ENCODE measurements at regions not wholly inside any gene's neighbourhood (a gene's known extent, or its start where the extent isn't known, plus 50 kb on each side); places are given as distances from the start of the nearest gene placed in this dataset.
A peak's percentile ranks its signal among the peaks of the same experiment; 100 is the strongest.
"Not testable (repeated sequence)": the region's sequence is repeated elsewhere in the genome, so short reads cannot be mapped to it uniquely, and the experiment has no call there.

DNA sequence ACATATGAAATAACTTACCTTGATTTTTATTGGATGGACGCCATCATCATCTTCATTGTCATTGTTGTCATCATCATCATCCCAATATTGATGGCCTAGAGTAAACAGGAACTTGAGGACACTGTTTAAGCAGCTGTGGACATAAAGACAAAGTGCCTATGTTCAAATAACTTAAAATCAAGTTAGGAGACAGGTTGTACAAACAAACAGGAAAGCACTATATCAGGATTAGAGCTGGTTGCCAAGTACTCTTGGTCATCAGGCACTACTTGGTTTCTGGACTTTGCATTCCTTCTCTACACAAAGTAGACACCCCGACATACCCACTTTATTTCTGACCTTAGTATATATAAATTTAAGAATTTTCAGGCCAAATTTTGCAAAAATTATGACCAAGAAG lies 608.6 kb downstream of the KLHL13 start:
- no peak for DNase-seq (ENCODE audit: low read depth, low spot score)

DNA sequence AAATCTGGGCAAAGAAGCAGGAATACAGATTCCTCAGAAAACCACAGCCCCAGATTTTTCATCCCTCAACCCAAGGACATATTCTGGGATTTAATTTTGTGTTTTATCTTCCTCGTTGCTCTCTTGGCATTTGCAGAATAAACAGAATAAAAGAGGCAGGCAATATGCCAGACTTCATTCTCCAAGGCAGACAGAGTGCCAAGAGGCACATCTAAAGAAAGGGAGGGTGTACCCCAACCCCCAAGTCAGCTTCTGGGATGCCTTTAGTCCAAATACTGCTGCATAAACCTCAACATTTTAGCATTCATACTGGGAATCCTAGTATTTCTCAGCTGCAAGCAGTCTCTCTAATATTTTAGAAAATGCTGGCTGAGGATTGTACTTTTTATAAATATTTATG lies 629.2 kb downstream of the KLHL13 start:
- DNase-seq (ENCODE audit: low read depth, low spot score) = no peak

DNA sequence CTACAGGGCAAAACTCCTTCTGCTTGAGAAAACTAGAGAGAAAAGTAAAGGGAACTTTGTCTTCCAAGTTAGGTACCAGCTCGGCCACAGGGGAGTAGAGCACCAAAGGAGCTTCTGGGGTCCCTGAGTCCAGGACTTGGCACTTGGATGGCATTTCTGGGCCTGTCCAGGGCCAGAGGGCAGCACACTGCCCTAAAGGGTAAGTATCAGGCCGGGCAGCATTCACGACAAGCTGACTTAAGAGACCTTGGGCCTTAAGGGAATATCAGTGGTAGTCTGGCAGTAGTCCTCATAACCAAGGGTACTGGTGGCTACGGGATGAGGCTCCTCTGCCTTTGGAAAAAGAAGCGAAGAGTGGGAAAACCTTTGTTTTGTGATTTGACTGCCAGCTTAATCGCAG lies 632.7 kb downstream of the KLHL13 start:
- no peak for DNase-seq (ENCODE audit: low read depth, low spot score)

DNA sequence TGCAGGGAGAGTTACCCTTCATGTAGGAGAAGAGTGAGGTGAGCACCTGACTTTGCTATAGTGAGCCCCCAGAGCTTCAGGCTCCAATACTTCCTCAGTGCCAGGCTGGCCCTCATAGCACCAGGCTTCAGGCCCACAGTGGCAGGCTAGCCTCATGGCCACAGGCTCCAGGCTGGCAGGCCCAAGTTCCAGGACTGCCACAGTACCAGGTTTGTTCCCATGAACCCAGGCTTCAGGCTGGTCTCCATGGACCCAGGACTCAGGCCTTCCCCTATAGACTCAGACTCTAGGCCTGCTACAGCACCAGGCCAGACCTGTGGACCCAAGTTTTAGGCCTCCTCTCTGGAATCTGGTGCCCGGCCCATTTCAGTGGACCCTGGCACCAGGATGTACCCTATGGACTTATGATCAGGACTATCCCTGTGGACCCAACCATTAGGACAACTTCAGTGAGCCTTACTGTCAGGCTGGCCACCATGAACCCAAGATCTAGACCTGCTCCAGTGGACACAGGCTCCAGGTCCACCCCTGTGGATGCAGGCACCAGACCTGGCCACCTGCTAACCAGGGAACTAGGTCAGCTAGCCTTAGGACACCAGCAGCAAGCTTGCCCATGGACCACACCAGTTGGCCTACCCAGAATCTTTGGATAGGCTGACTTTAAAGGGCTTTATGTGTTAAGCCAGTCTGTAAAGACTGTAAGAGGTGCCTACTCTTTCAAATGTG lies 658.2 kb downstream of the KLHL13 start:
- no peak for DNase-seq (ENCODE audit: low read depth, low spot score)

DNA sequence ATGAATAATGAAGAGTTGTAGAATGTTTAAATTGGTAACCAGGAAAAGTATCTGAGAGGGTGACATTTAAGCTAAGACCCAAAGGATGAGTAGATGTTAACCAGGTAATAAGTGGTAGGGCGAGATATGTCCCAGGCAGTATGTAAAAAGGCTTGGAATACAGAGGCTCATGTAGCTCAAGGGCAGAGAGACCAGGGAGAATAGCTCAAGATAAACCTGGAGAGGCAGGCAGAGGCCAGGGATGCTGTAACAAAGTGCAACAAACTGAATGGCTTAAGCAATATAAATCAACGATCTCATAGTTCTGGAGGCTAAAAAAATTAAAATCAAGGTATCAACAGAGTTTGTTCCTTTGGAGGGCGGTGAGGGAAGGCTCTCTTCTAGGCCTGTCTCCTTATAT lies 660.8 kb downstream of the KLHL13 start:
- DNase-seq (ENCODE audit: low read depth, low spot score) = no peak

DNA sequence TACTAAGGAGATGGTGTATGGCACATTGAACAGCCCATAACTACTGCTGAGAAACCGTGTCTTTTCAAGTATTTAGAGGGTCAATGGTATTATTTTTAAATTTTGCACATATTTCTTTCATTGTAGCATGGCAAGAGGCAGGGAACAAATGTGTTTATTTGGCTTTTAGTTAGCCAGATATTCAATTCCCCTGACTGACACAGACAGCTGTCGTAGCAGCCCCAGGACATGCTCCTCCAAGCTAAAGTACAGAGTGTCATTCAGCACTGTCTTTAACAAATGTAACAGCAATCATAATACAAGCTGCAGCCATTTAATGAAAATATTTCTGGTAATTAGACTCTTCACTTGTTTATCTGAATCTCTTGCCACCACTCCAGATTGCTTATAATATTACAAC lies 687.1 kb downstream of the KLHL13 start:
- DNase-seq (ENCODE audit: low read depth, low spot score) = no peak

DNA sequence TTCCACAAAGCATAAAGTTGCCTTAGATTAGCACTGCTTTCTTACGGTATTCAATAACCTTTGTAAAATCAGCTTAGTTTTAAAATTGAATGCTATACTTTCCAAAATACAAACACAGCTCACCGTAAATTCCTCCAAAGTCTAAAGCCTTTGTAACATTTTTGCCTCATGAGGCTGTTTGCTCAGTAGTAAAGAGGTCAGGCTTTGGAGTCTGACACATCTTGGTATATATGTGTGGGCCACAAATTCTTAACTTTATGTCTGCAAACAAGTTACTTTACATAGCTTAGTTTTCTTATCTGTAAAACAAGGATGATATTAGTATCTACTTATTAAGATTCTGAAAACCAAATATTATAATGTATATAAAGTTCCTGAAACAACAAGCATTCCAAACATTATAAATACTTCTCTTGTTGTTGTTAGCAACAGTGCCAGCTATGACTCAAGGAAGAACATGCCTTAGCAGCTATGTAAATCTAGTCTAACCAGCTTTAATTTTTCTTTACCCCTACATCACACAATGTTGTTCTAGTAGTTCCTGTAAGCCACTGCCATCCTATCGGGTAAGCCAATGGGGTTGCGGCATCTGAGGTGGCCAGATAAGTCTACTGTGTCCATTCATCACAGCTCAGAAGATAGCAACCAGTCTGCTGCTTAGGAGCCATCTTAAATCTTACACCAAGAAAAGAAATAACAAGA lies 709.0 kb downstream of the KLHL13 start:
- DNase-seq (ENCODE audit: low read depth, low spot score) = no peak

DNA sequence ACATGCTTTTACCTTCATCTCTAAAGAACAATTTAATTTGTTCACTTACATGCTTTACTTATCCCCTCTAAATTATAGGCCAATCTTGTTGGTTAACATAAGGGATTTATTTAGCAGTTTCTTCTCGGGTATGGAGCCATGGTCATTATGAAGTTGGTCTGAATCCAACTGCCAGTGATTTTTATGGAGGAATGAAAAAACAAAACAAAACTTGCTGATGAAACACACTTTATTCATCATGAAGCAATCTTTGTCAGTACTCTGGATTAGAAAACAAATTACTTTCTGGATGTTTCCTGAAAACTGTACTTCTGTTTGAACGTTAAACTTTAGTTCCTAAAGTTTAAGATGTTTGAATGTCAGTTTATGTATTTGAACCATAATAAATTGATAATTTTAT lies 715.8 kb downstream of the KLHL13 start:
- DNase-seq (ENCODE audit: low read depth, low spot score) = no peak

DNA sequence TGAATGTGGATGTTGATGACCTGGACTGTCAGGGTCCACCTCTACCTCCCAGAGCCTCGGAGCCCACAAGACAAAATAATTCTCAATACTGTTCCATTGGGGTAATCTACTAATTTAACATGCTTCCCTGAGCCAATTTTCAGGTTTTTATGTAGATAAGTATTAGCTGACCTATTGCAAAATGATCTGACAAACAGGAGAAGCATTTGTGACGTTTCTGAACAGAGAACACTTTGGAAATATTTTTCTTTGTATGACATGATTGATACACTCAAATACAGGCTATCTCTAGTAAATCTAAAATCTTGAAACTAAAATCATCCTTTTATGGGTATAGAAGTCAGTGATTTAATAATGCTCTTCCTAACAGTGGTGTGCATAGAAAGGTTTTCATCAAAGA lies 716.6 kb downstream of the KLHL13 start:
- no peak for DNase-seq (ENCODE audit: low read depth, low spot score)

DNA sequence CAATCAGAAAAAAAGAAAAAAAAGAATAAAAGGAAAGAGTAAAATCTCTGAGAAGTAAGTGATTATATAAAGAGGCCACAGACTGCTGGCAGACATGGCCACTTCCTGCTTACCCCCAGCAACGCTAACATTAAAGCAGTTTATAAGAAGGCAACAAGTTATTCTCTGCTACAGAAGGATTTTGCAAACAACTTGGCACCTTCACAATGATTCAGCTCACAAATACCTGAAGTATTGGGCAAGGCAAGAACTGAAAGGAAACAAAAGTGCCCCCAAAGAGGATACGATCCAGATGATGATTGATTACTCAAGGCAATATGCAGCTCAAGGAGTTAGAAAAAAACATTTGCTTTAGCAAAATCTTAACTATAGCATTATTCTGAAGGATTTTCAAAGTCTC lies 718.8 kb downstream of the KLHL13 start:
- DNase-seq (ENCODE audit: low read depth, low spot score) = no peak

DNA sequence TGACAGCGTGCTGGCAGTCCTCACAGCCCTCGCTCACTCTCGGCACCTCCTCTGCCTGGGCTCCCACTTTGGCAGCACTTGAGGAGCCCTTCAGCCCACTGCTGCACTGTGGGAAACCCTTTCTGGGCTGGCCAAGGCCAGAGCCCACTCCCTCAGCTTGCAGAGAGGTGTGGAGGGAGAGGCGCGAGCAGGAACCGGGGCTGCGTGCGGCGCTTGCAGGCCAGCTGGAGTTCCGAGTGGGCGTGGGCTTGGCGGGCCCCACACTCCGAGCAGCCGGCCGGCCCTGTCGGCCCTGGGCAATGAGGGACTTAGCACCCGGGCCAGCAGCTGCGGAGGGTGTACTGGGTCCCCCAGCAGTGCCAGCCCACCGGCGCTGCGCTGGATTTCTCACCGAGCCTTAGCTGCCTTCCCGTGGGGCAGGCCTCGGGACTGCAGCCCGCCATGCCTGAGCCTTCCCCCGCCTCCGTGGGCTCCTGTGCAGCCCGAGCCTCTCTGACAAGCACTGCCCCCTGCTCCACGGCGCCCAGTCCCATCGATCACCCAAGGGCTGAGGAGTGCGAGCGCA lies 722.0 kb downstream of the KLHL13 start:
- DNase-seq (ENCODE audit: low read depth, low spot score) = not testable (repeated sequence)

DNA sequence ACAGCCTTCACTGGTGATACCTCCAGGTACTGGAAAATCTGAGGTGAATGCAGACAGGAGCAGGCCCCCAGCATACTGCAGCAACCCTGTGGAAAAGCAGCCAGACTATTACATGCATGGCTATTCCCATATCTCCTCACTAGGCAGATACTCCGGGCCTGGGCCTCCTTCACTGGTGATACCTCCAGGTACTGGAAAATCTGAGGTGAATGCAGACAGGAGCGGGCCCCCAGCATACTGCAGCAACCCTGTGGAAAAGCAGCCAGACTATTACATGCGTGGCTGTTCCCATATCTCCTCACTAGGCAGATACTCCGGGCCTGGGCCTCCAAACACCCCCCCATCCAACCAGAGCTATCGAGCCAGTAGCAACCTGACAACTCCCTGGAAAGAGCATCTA lies 724.2 kb downstream of the KLHL13 start:
- not testable (repeated sequence) for DNase-seq (ENCODE audit: low read depth, low spot score)

DNA sequence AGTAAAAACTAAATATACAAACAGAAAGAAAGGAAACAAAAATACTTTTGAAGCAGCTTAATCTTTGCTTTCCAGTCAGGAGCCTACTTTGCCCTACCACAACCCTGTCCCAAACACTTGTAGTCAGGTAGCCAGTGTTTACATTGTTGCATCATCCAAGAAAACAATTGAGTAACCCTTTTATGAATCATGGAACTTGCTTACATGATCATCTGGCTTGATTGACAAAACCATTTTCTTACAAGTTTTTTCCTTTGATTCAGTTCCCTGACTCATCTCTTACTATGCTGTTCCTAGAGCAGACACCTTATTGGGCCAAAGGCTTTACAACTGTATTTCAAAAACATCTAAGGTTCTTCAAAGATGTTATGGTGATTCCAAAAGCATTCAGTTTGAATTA lies 740.1 kb downstream of the KLHL13 start:
- no peak for DNase-seq (ENCODE audit: low read depth, low spot score)

DNA sequence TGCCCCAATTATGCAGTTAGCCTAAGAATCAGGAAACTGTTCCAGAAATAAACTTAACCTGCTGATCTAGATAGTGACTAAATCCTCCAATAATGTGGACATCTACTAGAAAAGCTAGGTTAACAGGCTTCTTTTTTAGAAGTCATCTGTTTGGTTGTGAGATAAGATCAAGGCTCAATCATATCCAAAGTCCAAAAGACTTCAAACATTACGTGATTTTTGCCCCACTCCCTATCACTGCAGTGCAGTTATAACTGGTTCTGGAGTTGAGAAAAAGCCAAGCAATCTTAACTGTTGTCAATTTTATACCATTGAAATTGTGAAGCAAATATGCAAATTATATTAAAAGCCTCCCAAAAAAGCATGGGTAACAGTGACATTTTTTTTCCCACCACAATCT lies 781.4 kb downstream of the KLHL13 start:
- no peak for DNase-seq (ENCODE audit: low read depth, low spot score)

DNA sequence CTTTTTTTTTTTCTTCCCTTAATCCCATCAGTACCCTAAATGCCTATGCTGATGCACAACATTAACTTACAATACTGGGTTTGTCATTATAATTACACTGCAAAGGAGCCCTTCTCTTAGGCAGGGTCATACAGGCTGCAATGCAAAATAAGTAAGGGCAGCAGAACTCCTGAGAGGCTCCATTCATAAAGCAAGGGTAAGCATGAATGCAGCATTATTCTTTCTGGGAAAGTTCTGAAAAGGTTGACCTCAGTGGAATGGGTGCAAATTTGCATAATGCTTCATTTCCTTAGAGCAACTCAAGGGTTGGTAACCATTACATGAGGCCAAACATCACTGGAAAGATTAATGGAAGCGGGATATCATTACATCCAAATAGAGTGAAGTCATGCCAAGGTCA lies 789.2 kb downstream of the KLHL13 start:
- DNase-seq (ENCODE audit: low read depth, low spot score) = peak; percentile 12

DNA sequence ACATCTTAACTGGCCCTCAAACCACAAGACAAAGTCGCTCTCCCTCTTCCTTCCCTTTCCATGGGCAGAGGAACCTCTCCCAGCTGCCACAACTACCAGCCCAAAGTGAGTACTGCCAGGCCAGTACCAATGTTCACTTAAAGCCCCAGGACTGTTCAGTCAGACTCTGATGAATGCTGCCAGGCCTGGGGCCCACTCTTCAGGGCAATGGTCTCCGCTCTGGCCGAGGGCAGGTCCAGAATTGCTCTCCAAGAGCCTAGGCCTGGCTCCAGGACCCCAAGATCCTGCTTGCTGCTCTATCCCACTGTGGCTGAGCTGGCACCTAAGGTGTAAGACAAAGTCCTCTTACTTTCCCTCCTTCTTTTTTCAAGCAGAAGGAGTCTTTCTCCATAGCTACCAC lies 790.9 kb downstream of the KLHL13 start:
- no peak for DNase-seq (ENCODE audit: low read depth, low spot score)

DNA sequence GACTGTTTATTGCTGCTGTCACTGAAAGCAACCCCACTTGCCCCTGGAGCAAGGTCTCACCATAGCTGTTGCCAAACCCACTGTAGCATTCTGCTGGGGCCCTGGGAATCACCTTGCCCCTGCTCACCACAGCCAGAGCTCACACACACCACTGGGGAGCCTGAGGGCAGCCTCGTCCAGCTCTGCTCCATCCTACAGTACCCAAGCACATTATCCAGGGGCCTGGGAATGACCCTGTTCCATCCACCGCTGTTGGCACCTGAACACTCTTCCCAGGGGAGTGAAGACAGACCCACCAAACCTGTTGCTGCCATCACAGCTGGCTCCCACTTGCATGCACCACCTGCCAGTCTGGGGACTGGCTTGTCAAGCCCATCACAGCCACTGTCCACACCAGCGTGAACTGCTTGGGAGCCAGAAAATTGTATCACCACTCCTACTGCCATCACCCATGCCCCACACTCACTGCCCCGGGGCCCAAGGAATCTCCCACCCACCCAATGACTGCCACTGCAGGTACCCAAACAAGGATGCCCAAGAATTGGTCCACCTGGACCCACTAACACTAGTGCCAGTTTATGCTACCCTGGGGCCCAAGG lies 811.3 kb downstream of the KLHL13 start:
- no peak for DNase-seq (ENCODE audit: low read depth, low spot score)

DNA sequence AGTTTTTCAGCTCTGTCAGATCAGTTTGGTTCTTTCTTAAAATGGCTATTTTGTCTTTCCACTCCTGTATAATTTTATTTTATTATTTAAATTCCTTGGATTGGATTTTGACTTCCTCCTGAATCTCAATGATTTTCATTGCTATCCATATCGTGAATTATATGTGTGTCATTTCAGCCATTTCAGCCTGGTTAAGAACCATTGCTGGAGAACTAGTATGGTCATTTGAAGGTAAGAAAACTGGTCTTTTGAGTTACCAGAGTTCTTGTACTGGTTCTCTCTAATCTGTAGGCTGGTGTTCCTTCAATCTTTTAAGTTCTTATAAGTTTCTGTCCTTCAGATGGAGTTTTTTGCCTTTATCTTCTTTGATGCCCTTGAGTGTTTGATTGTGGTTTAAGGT lies 815.5 kb downstream of the KLHL13 start:
- DNase-seq (ENCODE audit: low read depth, low spot score) = no peak

DNA sequence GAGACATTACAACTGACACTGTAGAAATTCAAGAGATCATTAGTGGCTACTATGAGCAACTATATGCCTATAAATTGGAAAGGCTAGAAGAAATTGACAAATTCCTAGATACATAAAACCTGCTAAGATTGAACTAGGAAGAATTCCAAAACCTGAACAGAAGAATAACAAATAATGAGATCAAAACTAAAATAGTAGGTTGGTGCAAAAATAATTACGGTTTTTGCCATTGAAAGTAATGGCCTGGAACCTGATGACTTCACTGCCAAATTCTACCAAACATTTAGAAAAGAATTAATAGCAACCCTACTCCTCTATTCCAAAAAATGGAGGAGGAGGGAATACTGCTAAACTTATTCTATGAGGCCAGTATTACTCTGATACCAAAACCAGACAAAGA lies 824.9 kb downstream of the KLHL13 start:
- DNase-seq (ENCODE audit: low read depth, low spot score) = no peak

DNA sequence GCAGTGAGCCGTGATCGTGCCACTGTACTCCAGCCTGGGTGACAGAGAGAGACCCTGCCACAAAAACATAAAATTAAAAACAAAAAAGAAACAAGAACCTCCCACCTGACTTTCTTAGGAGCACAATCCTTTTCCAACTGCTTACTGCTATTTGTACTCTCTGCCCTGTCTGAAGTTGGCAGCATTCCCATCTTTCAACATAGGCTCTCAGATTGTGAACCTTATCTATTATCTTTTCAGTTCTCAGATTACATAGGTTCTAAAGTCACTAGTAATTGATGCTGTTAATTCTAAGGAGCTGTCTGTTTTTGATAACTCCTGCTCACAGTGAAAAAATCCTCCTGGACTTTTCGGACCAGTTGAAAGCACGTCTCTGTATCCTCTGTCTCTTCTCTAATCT lies 812.2 kb upstream of the CT83 start:
- no peak for DNase-seq (ENCODE audit: low read depth, low spot score)

Data from ELF-1 (cell line).